Upper lobe of right lung (tissue), 1 donor: ENCODE measurements at regions not wholly inside any gene's neighbourhood (a gene's known extent, or its start where the extent isn't known, plus 50 kb on each side); places are given as distances from the start of the nearest gene placed in this dataset.

Source experiments
- ATAC-seq: fragments of 200-7000 bp; cut with Tn5 transposase; one replicate; pipeline ENCODE4 v1.9.1; 2020; ENCODE audit warnings: mild to moderate bottlenecking, moderate library complexity
- DNase-seq: peaks from one replicate; pipeline ENCODE4 v3.0.0-alpha.2; 2020
- H3K27ac ChIP-seq: fragments of 200-600 bp; one replicate; pipeline ENCODE4 v1.8.0; 2022
- H3K27me3 ChIP-seq: fragments of 200-600 bp; one replicate; pipeline ENCODE4 v1.8.0; 2022; ENCODE audit warnings: mild to moderate bottlenecking
- H3K36me3 ChIP-seq: fragments of 200-600 bp; one replicate; pipeline ENCODE4 v1.8.0; 2022
- H3K4me1 ChIP-seq: fragments of 200-600 bp; one replicate; pipeline ENCODE4 v1.8.0; 2022
- H3K4me3 ChIP-seq: fragments of 200-600 bp; one replicate; pipeline ENCODE4 v1.8.0; 2022; ENCODE audit warnings: mild to moderate bottlenecking
- H3K9me3 ChIP-seq: fragments of 200-600 bp; one replicate; pipeline ENCODE4 v1.8.0; 2022
- intact Hi-C: fragments of 100-400 bp; cut with DNase I; formaldehyde crosslinking; loops from one replicate; pipeline ENCODE4 v1.11.0; 2022
- TF ChIP-seq, protein P1 (sequence below): fragments of 200-600 bp; IDR thresholded peaks from one replicate; pipeline ENCODE4 v1.8.0; 2022; ENCODE audit warnings: antibody characterized with exemption
- donor health status: DM: no; HTN: yes; CAD: no; lungs with severe emphysema.

GRCh38 chr18:54692463-54692862 lies 101.4 kb downstream of the DYNAP start:
- H3K9me3 ChIP-seq, result no peaks in the 10 kb centered on the region
- TF ChIP-seq, protein P1, sequence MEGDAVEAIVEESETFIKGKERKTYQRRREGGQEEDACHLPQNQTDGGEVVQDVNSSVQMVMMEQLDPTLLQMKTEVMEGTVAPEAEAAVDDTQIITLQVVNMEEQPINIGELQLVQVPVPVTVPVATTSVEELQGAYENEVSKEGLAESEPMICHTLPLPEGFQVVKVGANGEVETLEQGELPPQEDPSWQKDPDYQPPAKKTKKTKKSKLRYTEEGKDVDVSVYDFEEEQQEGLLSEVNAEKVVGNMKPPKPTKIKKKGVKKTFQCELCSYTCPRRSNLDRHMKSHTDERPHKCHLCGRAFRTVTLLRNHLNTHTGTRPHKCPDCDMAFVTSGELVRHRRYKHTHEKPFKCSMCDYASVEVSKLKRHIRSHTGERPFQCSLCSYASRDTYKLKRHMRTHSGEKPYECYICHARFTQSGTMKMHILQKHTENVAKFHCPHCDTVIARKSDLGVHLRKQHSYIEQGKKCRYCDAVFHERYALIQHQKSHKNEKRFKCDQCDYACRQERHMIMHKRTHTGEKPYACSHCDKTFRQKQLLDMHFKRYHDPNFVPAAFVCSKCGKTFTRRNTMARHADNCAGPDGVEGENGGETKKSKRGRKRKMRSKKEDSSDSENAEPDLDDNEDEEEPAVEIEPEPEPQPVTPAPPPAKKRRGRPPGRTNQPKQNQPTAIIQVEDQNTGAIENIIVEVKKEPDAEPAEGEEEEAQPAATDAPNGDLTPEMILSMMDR, result no peak
- DNase-seq, result no peak
- ATAC-seq, result no peak
- no peaks in the 10 kb centered on the region for H3K36me3 ChIP-seq
- intact Hi-C loops, result no loop called here
- no peaks in the 10 kb centered on the region for H3K4me1 ChIP-seq
- no peak overlapping the region for H3K4me3 ChIP-seq
- no peak overlapping the region for H3K27ac ChIP-seq
- H3K27me3 ChIP-seq, result no peaks in the 10 kb centered on the region

- no peaks in the 10 kb centered on the region for H3K36me3 ChIP-seq
- no peak for ATAC-seq
Measured at GRCh38 chr18:54696616-54697293, 105.7 kb downstream of the DYNAP start.

DNA sequence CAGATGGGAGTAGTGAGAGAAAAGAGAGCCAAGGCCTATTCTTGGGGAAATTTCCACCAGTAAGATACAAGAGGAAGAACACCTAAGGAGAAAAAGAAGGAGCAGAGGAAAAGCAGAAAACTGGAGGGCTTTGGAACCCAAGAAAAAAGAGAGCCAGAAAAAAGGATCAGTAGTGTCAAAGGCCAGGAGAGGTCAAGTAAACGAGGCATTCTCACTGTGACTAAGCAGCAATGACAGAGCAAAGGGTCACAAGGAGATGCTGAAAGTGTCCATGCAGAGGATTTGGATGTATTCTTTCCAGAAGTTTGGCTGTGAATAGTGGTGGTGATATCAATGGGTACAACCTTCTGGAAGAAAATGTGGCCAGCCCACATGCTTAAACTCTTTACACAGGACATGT lies 109.5 kb downstream of the DYNAP start:
- Histone ChIP-seq H3K4me3 (no peak overlapping the region), H3K27me3 (no peaks in the 10 kb centered on the region), H3K9me3 (no peaks in the 10 kb centered on the region), H3K36me3 (no peaks in the 10 kb centered on the region), H3K4me1 (no peaks in the 10 kb centered on the region), H3K27ac (no peak overlapping the region)
- DNase-seq, result no peak
- intact Hi-C loops, result no loop called here
- ATAC-seq, result no peak
- TF ChIP-seq, protein P1, result no peak

More at GRCh38 chr18:54696616-54697293, 105.7 kb downstream of the DYNAP start:
- DNase-seq, result no peak
- no peaks in the 10 kb centered on the region for H3K27me3 ChIP-seq
- TF ChIP-seq, protein P1, result no peak
- intact Hi-C loops, result no loop called here
- no peak overlapping the region for H3K27ac ChIP-seq
- H3K9me3 ChIP-seq, result no peaks in the 10 kb centered on the region
- H3K4me3 ChIP-seq, result no peak overlapping the region
- H3K4me1 ChIP-seq, result no peaks in the 10 kb centered on the region

GRCh38 chr18:54702686-54703085 lies 111.6 kb downstream of the DYNAP start:
- intact Hi-C loops, result no loop called here
- no peak overlapping the region for H3K4me3 ChIP-seq
- no peaks in the 10 kb centered on the region for H3K4me1 ChIP-seq
- H3K27ac ChIP-seq, result no peak overlapping the region
- no peaks in the 10 kb centered on the region for H3K27me3 ChIP-seq
- no peaks in the 10 kb centered on the region for H3K36me3 ChIP-seq
- DNase-seq (no peak), ATAC-seq (no peak)
- TF ChIP-seq, protein P1, result no peak
- H3K9me3 ChIP-seq, result no peaks in the 10 kb centered on the region

DNA sequence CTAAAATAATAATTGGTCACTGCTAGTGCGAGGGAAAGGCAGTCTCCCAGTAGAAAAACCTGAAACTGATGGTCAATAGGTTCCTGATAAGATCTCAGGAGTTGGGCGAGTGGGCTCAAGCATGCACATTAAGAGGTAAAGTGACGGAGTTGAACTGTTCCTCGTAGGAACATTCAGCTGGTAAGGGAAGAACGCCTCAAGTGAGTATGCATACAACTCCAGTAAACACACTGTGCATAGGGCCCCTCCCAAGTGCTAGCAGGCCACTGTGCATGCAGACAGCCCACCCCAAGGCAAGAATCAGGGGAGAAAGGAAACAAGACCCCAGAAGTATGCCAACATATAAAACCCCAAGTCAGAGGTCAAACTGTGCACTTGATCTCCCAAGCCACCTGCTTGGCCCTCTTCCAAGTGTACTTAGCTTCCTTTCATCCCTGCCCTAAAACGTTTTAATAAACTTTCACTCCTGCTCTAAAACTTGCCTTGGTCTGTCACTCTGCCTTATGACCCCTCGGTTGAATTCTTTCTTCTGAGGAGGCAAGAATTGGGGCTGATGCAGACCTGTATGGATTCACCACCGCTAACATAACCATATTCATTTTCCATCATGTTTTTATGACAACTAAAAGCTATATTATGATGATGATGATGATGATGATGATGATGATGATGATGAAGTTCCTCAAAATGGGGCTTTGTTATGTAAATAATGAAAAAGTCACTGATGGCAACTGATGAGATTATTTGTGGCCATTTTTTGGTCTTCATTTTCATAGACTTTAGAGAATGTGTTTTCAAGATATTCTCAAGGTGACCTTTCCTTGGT lies 118.0 kb upstream of the RAB27B start:
- intact Hi-C loops, result no loop called here
- no peak for DNase-seq
- no peak overlapping the region for H3K27ac ChIP-seq
- no peaks in the 10 kb centered on the region for H3K9me3 ChIP-seq
- H3K27me3 ChIP-seq, result no peaks in the 10 kb centered on the region
- H3K4me3 ChIP-seq, result no peak overlapping the region
- no peak for ATAC-seq
- H3K36me3 ChIP-seq, result no peaks in the 10 kb centered on the region
- H3K4me1 ChIP-seq, result no peaks in the 10 kb centered on the region
- TF ChIP-seq, protein P1, result no peak
